Body of pancreas (tissue), 4 donors: ENCODE measurements at regions not wholly inside any gene's neighbourhood (a gene's known extent, or its start where the extent isn't known, plus 50 kb on each side); places are given as distances from the start of the nearest gene placed in this dataset.

Source experiments
- POLR2A ChIP-seq, 3 donors: fragments of 450-650 bp; IDR thresholded peaks; one replicate each; pipeline ENCODE4 v1.6.1; 2016; ENCODE audit warnings: antibody characterized with exemption in 3 of 3, mild to moderate bottlenecking in 2 of 3
- TF ChIP-seq, protein P1 (sequence below), 7 experiments: fragments of 450-650 bp in 4 of 7; fragments of 200-600 bp in 3 of 7; sonication (generic) in 3 of 7; IDR thresholded peaks; one replicate each; pipeline ENCODE4 v1.5.1; 2016 to 2019; ENCODE audit warnings: antibody characterized with exemption in 7 of 7

DNA sequence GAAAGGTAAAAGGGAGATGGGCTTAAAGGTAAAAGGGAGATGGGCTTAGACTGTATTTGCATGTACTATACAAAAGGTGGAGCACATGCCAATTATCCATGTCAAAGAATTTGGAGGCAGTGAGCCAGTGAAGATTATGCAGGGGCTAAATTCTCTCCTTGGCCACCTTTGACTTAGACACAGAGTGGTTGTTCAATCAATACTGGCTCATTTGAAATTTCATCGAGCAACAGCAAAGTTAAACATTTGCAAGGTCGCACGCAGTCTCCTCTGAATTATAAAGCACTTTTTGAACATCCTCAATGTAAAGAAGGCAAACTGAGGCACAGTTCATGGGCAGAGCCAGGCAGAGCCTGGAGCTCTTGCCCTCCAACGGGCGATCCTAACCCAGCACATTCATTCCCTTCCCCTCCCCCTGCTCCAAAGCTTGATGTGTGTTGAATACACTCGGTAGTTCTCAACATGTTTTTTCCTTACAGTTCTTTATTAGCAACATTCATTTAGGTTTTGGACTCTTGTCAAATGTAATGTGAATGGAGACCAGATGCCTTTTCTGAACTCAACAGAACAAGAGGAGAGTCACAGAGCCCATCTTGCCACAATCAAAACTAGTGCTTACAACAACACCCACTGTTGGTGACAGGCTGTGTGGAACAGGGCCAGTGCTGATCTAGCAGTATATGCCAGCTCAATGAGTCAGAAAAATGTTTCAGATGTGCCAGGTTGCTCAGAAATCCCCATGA lies 169.7 kb upstream of the G2E3 start:
- TF ChIP-seq, protein P1, sequence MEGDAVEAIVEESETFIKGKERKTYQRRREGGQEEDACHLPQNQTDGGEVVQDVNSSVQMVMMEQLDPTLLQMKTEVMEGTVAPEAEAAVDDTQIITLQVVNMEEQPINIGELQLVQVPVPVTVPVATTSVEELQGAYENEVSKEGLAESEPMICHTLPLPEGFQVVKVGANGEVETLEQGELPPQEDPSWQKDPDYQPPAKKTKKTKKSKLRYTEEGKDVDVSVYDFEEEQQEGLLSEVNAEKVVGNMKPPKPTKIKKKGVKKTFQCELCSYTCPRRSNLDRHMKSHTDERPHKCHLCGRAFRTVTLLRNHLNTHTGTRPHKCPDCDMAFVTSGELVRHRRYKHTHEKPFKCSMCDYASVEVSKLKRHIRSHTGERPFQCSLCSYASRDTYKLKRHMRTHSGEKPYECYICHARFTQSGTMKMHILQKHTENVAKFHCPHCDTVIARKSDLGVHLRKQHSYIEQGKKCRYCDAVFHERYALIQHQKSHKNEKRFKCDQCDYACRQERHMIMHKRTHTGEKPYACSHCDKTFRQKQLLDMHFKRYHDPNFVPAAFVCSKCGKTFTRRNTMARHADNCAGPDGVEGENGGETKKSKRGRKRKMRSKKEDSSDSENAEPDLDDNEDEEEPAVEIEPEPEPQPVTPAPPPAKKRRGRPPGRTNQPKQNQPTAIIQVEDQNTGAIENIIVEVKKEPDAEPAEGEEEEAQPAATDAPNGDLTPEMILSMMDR (IDR thresholded peaks at IDR 0.05) = no peak
- no peak for TF ChIP-seq POLR2A (IDR thresholded peaks at IDR 0.05)
